Activated CD4-positive, alpha-beta T cell treated with anti-CD3 and anti-CD28 coated beads, Interleukin-2, Interleukin-6, amounts not matched to agents 100 ng/mL and 50 ng/mL, durations not matched to agents 16 hours and 8 hours (primary cell): ENCODE measurements at regions not wholly inside any gene's neighbourhood (a gene's known extent, or its start where the extent isn't known, plus 50 kb on each side); places are given as distances from the start of the nearest gene placed in this dataset.
A peak's percentile ranks its signal among the peaks of the same experiment; 100 is the strongest.

Source experiments
- DNase-seq: peaks from one replicate; pipeline ENCODE4 v3.0.0-alpha.2; 2020

DNA sequence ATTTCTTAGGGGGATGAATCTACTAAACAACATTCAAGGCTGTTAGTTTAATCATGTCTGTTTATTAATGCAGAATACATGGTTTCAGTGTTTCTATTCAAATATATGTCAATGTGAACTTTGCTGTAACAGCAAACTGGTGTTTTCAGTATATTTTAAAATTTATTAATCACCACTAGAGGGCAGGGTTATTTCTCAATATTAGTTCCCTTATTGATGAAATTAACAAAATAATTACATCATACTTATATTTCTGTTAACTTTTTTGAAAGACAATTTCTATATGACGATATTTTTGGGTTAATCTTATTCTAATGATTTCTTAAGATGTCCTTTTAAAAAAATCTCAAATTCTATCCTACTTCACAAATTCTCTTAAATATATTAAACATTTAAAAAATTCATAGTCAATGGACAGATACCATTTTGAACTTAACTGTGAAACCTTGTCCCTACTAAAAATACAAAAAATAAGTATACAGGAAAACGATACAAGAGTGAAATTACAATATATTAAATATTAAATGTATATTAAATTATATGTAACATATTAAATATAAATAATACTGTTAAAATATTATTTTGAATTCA lies 1034.1 kb upstream of the PRMT6 start:
- DNase-seq = no peak

- no peak for DNase-seq
Observed at GRCh38 chr1:106027871-106028270, 1028.6 kb upstream of the PRMT6 start.

GRCh38 chr1:106037526-106037925 lies 1018.9 kb upstream of the PRMT6 start:
- DNase-seq = no peak

DNA sequence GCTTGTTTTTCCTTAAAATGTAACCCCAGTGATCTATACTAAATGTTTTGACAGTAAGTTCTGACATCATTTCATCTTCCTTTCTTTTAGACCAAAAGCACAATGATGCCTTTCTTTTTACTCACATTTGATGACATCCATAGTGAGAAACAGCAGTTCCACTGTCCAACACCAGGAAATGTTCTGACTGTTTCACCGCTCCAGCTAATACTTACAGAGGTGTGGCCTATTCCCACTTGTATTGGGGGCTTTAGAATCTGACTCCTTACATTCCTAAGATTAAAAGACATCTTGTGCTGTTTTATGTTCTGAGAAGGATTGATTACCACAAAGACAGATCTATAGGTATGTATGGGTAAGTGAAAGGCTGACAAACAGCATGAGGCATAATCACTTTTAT lies 1018.2 kb upstream of the PRMT6 start:
- DNase-seq = no peak

- DNase-seq = no peak
Observed at GRCh38 chr1:106043971-106044370, 1012.5 kb upstream of the PRMT6 start.

DNA sequence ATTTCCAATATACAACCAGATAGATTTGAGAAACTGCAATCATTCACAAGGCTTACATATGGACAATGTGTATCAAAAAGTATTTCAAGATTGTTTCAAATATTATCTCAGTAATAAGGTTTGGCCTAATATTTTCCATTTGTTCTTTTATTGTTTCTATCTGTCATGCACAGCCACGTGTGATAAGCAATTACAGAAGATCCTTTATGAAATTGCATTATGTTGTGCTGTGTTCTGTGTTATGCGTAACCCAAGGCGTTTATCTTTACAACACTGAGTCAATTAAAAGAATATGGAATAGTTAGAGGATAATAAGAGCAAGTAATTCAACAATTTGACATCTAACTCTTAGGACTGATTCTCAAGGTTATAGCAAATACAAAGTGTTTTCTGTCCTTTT lies 1009.3 kb upstream of the PRMT6 start:
- DNase-seq = no peak

DNA sequence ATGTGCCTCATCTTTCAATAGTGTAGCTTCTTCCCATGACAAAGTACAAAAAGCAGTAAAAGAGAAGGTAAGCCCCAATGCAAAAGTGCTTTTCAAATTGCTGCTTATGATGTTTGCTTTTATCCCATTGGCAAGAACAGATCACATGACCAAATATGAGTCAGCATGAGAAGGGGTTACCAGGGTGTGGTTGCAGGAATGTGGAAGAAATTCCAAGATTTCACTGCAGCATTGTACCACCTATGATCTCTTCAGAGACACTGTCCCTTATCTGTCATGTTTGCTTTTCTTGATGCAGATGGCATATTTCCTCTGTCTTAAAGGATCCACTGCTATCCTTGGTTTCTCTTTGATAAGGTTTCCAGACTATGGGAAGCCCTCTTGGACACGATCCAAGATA lies 1006.9 kb upstream of the PRMT6 start:
- no peak for DNase-seq

GRCh38 chr1:106055855-106056254 lies 1000.6 kb upstream of the PRMT6 start:
- no peak for DNase-seq

DNA sequence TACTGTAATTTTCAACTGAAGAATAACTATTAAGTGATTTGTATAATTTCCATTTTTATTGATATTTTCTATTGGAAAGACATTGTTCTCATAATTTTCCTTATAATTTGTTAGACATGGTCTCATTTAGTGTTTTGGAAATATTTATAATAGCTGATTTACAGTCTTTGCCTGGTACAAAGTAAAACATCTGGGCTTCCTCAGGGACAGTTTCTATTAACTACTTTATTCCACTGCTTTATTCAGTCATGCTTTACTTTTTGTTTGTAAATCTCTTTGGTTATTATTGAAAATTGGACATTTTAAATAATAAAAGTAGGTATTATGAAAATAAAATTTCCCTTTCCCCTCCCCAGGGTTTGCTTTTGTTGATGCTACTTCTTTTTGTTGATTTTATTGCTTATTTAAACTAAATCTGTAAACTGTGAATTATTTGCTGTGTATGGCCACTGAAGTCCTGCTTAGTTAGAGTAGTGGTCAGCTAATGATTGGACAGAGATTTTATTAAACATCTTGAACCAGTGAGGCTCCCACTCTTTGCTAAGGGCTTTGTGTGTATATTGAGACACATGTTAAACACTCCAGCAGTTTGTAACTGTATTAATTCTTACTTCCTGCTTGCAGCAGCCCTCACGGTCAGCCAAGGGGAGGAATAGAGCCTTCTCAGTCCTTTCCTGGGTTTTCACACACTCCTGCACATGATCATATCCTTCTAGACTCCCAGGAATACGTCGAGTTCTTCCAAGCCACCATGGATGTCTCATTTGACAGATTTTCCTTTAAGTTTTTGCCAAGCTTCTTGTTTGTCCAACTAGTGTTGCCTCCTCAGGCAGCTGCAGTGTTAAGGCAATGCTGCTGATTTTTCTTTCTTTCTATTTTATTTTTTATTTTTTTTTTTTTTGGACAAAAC lies 994.6 kb upstream of the PRMT6 start:
- no peak for DNase-seq

DNA sequence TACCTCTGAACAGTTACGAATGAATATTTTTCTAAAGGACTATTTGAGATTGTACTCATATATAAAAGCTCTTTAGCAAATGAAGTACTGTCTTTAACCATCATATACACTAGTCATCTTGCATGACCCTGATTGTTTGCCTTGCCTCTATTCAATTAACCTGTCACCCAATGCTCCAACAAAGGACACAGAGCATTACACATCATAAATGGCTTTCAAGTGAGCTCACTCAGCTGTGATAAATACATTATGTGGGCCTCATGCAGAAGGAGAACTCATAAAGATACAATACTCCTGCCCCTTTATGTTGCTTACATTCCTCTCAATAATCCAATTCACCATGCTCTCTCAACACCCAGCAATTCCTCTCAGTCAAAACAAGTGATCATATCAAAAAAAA lies 993.0 kb upstream of the PRMT6 start:
- DNase-seq = no peak

GRCh38 chr1:106072909-106073600 lies 983.4 kb upstream of the PRMT6 start:
- peak; percentile 1 for DNase-seq

GRCh38 chr1:106080608-106081325 lies 975.7 kb upstream of the PRMT6 start:
- DNase-seq = no peak

DNA sequence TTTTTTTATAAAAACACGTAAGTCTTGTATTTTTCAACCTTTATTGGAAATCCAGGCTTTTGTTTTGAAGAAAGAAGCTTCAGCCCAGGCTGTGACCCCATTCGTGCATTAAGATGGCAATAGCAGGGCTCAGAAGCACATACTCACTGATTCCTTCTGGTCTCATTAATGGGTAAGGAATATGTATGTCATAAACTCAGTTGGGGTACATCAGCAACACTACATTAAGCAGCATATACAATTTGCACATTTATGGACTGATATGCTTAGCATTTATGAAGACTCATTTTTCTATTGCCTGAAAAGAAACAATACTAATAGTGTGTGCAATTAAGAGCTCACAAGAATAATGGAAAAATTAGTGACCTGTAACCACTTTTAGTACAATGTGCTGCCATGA lies 945.4 kb upstream of the PRMT6 start:
- no peak for DNase-seq

DNA sequence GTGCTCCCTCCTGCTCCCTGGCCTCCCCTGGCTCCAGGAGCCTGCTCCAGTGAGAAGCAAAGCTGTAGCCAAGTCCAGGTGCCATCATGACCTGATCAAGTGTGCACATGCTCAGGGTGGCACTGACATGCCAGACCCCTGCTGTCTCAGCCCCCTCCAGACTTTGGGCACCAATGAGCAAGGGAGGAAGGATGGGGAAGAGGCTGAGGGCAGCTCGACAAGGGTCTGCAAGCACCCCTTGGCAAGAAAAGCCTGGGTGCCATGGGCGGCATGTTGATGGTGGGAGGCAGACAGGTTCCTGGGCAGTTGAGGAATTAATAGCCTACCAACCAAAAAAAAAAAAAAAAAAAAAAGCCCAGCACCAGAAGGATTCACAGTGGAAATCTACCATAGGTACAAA lies 942.6 kb upstream of the PRMT6 start:
- no peak for DNase-seq

GRCh38 chr1:106120789-106121188 lies 935.7 kb upstream of the PRMT6 start:
- DNase-seq = no peak

DNA sequence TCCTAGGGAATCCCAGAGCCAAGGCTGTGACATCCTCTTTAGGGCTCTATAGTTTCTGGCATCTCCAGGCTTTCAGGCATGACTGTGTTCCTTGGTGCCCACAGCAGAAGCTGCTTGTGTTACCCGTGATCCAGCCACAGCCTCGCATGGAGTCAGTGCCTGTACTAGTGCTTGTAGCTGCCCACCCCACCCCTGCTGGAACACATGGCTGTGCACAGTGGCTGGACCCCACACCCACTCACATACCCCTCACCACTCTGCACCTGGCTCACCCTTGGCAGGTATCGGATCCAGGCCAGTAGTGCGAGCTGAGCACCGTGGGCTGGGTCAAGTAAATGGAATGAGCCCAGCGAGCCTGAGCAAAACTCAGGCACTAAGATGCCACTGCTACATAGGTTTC lies 934.7 kb upstream of the PRMT6 start:
- DNase-seq = no peak

GRCh38 chr1:106134561-106134960 lies 921.9 kb upstream of the PRMT6 start:
- DNase-seq = no peak

DNA sequence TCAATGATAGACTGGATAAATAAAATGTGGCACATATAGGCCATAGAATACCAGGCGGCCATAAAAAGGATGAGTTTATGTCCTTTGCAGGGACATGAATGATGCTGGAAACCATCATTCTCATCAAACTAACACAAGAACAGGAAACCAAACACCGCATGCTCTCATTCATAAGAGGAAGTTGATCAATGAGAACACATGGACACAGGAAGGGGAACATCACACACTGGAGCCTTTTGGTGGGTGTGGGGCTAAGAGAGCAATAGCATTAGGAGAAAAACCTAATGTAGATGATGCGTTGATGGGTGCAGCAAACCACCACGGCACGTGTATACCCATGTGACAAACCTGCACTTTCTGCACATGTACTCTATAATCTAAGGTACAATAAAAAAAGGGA lies 883.4 kb upstream of the PRMT6 start:
- DNase-seq = no peak

DNA sequence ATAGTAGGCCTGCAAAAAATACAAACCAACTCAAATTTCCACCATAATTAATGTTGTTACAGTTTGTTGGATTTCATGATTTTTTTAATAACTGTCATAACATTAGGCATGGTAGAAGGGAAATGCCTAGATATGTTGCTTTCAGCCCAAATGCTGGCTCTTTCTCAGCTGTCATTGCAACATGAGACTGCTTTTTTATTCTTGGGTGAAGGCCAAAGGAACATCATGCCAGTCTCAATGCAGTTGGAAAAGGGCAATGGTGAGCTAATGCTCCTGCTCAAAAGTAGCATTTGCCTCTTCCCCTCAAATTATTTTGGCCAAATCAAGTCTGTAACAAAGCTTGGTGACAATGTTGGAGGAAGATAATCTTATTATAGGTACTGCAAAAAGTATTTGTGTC lies 877.7 kb upstream of the PRMT6 start:
- DNase-seq = no peak

DNA sequence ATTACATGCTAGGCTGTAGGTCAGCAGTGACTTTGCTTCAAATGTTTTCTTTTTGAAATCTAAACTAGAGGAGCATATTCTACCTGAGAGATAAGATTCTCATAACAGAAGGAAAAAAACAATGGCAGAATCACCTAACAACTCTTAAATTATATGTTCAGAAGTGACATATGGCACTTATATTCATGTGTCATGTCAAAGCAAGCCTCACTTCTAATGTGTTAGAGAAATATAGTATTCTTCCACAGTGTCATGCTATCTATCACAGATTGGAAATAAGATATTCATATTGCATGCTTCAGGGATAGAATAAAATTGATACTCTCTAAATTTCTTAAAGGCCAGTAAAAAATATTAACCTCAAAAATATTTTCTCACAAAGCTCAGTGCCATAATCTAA lies 874.6 kb upstream of the PRMT6 start:
- no peak for DNase-seq

DNA sequence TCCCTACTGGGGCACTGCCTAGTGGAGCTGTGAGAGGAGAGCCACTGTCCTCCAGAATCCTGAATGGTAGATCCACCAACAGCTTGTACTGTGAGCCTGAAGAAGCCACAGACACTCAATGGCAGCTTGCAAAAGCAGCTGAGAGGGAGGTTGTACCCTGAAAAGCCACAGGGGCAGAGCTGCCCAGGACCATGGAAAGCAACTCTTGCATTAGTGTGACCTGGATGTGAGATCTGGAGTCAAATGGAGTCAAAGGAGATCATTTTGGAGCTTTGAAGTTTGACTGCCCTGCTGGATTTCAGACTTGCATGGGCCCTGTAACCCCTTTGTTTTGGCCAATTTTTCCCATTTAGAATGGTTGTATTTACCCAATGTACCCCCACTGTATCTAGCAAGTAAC lies 871.4 kb upstream of the PRMT6 start:
- DNase-seq = no peak

DNA sequence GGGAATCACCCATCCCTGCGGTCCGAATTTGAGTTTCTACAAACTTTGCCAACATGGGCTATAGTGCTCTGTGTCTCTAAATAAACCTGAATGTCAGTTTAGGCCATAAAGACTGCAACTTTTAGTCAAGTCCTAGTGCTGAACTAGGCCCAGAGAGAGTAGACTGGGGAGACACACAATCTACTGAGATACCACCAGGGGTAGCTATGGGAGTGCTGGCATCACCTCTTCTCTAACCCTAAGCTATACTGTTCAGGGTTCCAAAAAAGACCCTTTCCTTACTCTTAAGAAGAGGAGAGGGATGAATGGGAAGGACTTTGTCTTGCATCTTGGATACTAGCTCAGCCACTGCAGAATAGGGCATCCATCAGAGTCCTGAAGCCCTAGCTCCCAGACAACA lies 866.7 kb upstream of the PRMT6 start:
- no peak for DNase-seq

GRCh38 chr1:106194206-106194605 lies 862.3 kb upstream of the PRMT6 start:
- no peak for DNase-seq
